HG03103 (cell line): ENCODE measurements at regions not wholly inside any gene's neighbourhood (a gene's known extent, or its start where the extent isn't known, plus 50 kb on each side); places are given as distances from the start of the nearest gene placed in this dataset.
A peak's percentile ranks its signal among the peaks of the same experiment; 100 is the strongest.
"Not testable (repeated sequence)": the region's sequence is repeated elsewhere in the genome, so short reads cannot be mapped to it uniquely, and the experiment has no call there.

ENCODE experiments used
- ATAC-seq: cut with Tn5 transposase; IDR thresholded peaks from one replicate; pipeline ENCODE4 v1.9.1; 2021; ENCODE audit warnings: low read depth; ENCODE audit not compliant: unreplicated experiment

GRCh38 chr15:61379005-61379404 lies 149.9 kb upstream of the RORA start:
- no peak for ATAC-seq

GRCh38 chr15:61376961-61377360 lies 147.9 kb upstream of the RORA start:
- ATAC-seq = no peak

GRCh38 chr15:61376516-61376915 lies 147.4 kb upstream of the RORA start:
- ATAC-seq = no peak

GRCh38 chr15:61374848-61375247 lies 145.7 kb upstream of the RORA start:
- no peak for ATAC-seq

- ATAC-seq = no peak
These were observed 138.9 kb upstream of the RORA start for GRCh38 chr15:61367953-61368352.

- no peak for ATAC-seq
These were observed 135.8 kb upstream of the RORA start for GRCh38 chr15:61364871-61365270.

GRCh38 chr15:61362912-61363311 lies 133.8 kb upstream of the RORA start:
- ATAC-seq = not testable (repeated sequence)

- no peak for ATAC-seq
These were observed 115.2 kb upstream of the RORA start for GRCh38 chr15:61344293-61344692.

GRCh38 chr15:61342390-61342789 lies 113.3 kb upstream of the RORA start:
- no peak for ATAC-seq

- no peak for ATAC-seq
These were observed 110.4 kb upstream of the RORA start for GRCh38 chr15:61339516-61339915.

- no peak for ATAC-seq
These were observed 108.4 kb upstream of the RORA start for GRCh38 chr15:61337541-61337940.

- no peak for ATAC-seq
These were observed 107.0 kb upstream of the RORA start for GRCh38 chr15:61336026-61336638.

- not testable (repeated sequence) for ATAC-seq
These were observed 105.6 kb upstream of the RORA start for GRCh38 chr15:61334714-61335113.

GRCh38 chr15:61331019-61331418 lies 101.9 kb upstream of the RORA start:
- ATAC-seq = no peak

- peak; percentile 89 for ATAC-seq
These were observed 98.0 kb upstream of the RORA start for GRCh38 chr15:61327019-61327631.

- ATAC-seq = no peak
These were observed 90.8 kb upstream of the RORA start for GRCh38 chr15:61319892-61320291.

GRCh38 chr15:61318802-61319525 lies 89.9 kb upstream of the RORA start:
- no peak for ATAC-seq

GRCh38 chr15:61318301-61318700 lies 89.2 kb upstream of the RORA start:
- ATAC-seq = no peak

- ATAC-seq = no peak
These were observed 86.4 kb upstream of the RORA start for GRCh38 chr15:61315471-61315870.

- ATAC-seq = no peak
These were observed 85.3 kb upstream of the RORA start for GRCh38 chr15:61314427-61314826.

- ATAC-seq = no peak
These were observed 80.5 kb upstream of the RORA start for GRCh38 chr15:61309617-61310016.

- no peak for ATAC-seq
These were observed 80.0 kb upstream of the RORA start for GRCh38 chr15:61309031-61309511.
